GM12878 (cell line): ENCODE measurements at regions not wholly inside any gene's neighbourhood (a gene's known extent, or its start where the extent isn't known, plus 50 kb on each side); places are given as distances from the start of the nearest gene placed in this dataset.

ENCODE experiments used
- ATAC-seq: fragments of 200-7000 bp; cut with Tn5 transposase; 3 replicates; pipeline ENCODE4 v1.9.1; 2020; ENCODE audit warnings: mild to moderate bottlenecking, moderate library complexity
- BruUV-seq: library from RNA; stranded (reverse); fragments of 400-500 nt; replicated peaks from 2 replicates; lab custom pipeline; 2021; lab: Mats Ljungman, UMichigan
- CTCF ChIA-PET: fragments of 300-600 bp; sonication (Branson Sonifier 250); formaldehyde crosslinking; extraction: SDS; loops from one replicate; lab custom pipeline; 2021; ENCODE audit warnings: inconsistent platforms; lab: Yijun Ruan, JAX
- POLR2A ChIA-PET: fragments of 350-600 bp; formaldehyde crosslinking; extraction: SDS; loops from one replicate; lab custom pipeline; 2021; ENCODE audit warnings: inconsistent platforms; lab: Charles Lee
- RAD21 ChIA-PET: fragments of 300-600 bp; sonication (Branson Sonifier 250); formaldehyde crosslinking; loops from one replicate; lab custom pipeline; 2023; ENCODE audit warnings: antibody characterized with exemption; ENCODE audit not compliant: unreplicated experiment; lab: Charles Lee
- SMC1A ChIA-PET: fragments of 300-600 bp; sonication (Branson Sonifier 250); formaldehyde crosslinking; loops from one replicate; lab custom pipeline; 2023; ENCODE audit not compliant: unreplicated experiment, uncharacterized antibody; lab: Charles Lee
- DNase-seq: peaks from one replicate; pipeline ENCODE4 v3.0.0-alpha.2; 2011; ENCODE audit warnings: low read depth, low spot score
- FAIRE-seq: peaks from 3 replicates; lab custom pipeline; 2011; peaks lifted over from hg19 to GRCh38; lab: Jason Lieb, UNC
- H2AFZ ChIP-seq: 2 replicates; pipeline ENCODE4 v1.6.0; 2011; ENCODE audit warnings: low read depth, low read length, control low read depth; ENCODE audit not compliant: control insufficient read depth
- H3K27ac ChIP-seq: 2 replicates; pipeline ENCODE4 v1.5.1; 2011; ENCODE audit warnings: control low read depth; ENCODE audit not compliant: control insufficient read depth, insufficient read depth
- H3K27me3 ChIP-seq, 2 experiments: replicated peaks in 1 of 2; 2 replicates each; pipeline versions ENCODE4 v1.6.0 to v1.6.1; 2011; ENCODE audit warnings: low read length in 1 of 2; ENCODE audit not compliant: control insufficient read depth in 2 of 2, insufficient read depth in 2 of 2
- H3K36me3 ChIP-seq, 2 experiments: 2 replicates each; pipeline ENCODE4 v1.5.1; 2011; ENCODE audit warnings: low read length in 1 of 2; ENCODE audit not compliant: control insufficient read depth in 2 of 2, insufficient read depth in 2 of 2
- H3K4me1 ChIP-seq: 2 replicates; pipeline ENCODE4 v1.6.1; 2011; ENCODE audit warnings: mild to moderate bottlenecking, low read length, moderate library complexity, mixed read lengths; ENCODE audit not compliant: control insufficient read depth, insufficient read depth
- H3K4me2 ChIP-seq: 2 replicates; pipeline ENCODE4 v1.6.0; 2011; ENCODE audit warnings: control low read depth; ENCODE audit not compliant: control insufficient read depth, insufficient read depth
- H3K4me3 ChIP-seq: fragments of 200-600 bp; sonication (generic); 2 replicates; pipeline ENCODE4 v1.5.1; 2016
- H3K79me2 ChIP-seq: 2 replicates; pipeline ENCODE4 v1.6.0; 2011; ENCODE audit warnings: low read length; ENCODE audit not compliant: control insufficient read depth, insufficient read depth
- H3K9ac ChIP-seq: 2 replicates; pipeline ENCODE4 v1.8.0; 2011; ENCODE audit warnings: low read length, control low read depth, mixed read lengths; ENCODE audit not compliant: control insufficient read depth, insufficient read depth
- H3K9me3 ChIP-seq: replicated peaks from 3 replicates; pipeline ENCODE4 v1.5.1; 2011; ENCODE audit warnings: mild to moderate bottlenecking, low read length; ENCODE audit not compliant: control insufficient read depth, insufficient read depth
- H4K20me1 ChIP-seq: 2 replicates; pipeline ENCODE4 v1.6.0; 2011; ENCODE audit not compliant: control insufficient read depth, insufficient read depth
- ATF2 ChIP-seq: IDR thresholded peaks from 2 replicates; pipeline ENCODE4 v1.6.1; 2012; ENCODE audit warnings: low read length, inconsistent platforms
- BCLAF1 ChIP-seq: fragments of 450-650 bp; IDR thresholded peaks from 2 replicates; pipeline ENCODE4 v1.6.1; 2017; ENCODE audit warnings: antibody characterized with exemption, mild to moderate bottlenecking, moderate library complexity
- CHD2 ChIP-seq: IDR thresholded peaks from 2 replicates; pipeline ENCODE4 v1.6.1; 2011; ENCODE audit warnings: low read depth, low read length, improper control_type of control experiment, borderline replicate concordance
- EP300 ChIP-seq, 2 experiments: fragments of 150-350 bp in 1 of 2; IDR thresholded peaks; 2 replicates each; pipeline ENCODE4 v1.6.1; 2011 to 2012; ENCODE audit warnings: low read depth in 2 of 2, low read length in 2 of 2, borderline replicate concordance in 1 of 2, improper control_type of control experiment in 1 of 2, inconsistent platforms in 1 of 2; ENCODE audit not compliant: control insufficient read depth in 1 of 2
- HDAC2 ChIP-seq: fragments of 200-600 bp; sonication (generic); IDR thresholded peaks from 2 replicates; pipeline ENCODE4 v1.6.1; 2017
- MEF2A ChIP-seq: IDR thresholded peaks from 2 replicates; pipeline ENCODE4 v1.6.1; 2011; ENCODE audit warnings: low read depth, mild to moderate bottlenecking, low read length, moderate library complexity; ENCODE audit not compliant: insufficient read depth
- NFYB ChIP-seq: IDR thresholded peaks from 2 replicates; pipeline ENCODE4 v1.6.1; 2011; ENCODE audit warnings: low read depth, mild to moderate bottlenecking, low read length, improper control_type of control experiment, moderate library complexity; ENCODE audit not compliant: insufficient read depth
- PAX8 ChIP-seq: fragments of 450-650 bp; IDR thresholded peaks from 2 replicates; pipeline ENCODE4 v1.6.1; 2017; ENCODE audit warnings: mild to moderate bottlenecking, moderate library complexity
- WGBS: methylation state at CpG from one replicate; pipeline ENCODE4 v1.1.6; 2016; ENCODE audit warnings: low lambda C conversion rate; ENCODE audit not compliant: insufficient replicate concordance, insufficient coverage; ENCODE audit errors: missing lambda C conversion rate; 5-methylcytosine and 5-hydroxymethylcytosine counted together
- in situ Hi-C: fragments of 300-500 bp; cut with MboI; formaldehyde crosslinking; loops from 9 replicates; pipeline ENCODE4 v1.14.3; 2018; ENCODE audit warnings: mixed read lengths
- intact Hi-C: fragments of 100-400 bp; cut with micrococcal nuclease; formaldehyde crosslinking; loops from one replicate; pipeline ENCODE4 v1.14.2; 2022; ENCODE audit not compliant: unreplicated experiment

GRCh38 chr1:208799186-208799585 is 555.0 kb upstream of the PLXNA2 start (continued):
- TF ChIP-seq BCLAF1 (no peak), CHD2 (no peak), MEF2A (no peak), EP300 (IDR thresholded peaks at IDR 0.05; ENCODE audit: borderline replicate concordance in 1 of 2, control insufficient read depth in 1 of 2, low read depth in 2 of 2, low read length in 2 of 2) (no peak)

GRCh38 chr1:208803011-208803811 is 559.0 kb upstream of the PLXNA2 start:
- H3K9me3 ChIP-seq = no peaks in the 10 kb centered on the region
- H3K27ac ChIP-seq = no peak overlapping the region
- intact Hi-C loops = no loop called here
- no peaks in the 10 kb centered on the region for H3K36me3 ChIP-seq
- FAIRE-seq (no peak), ATAC-seq (no peak), DNase-seq (no peak)
- no peaks in the 10 kb centered on the region for H3K27me3 ChIP-seq
- H3K9ac ChIP-seq = no peak overlapping the region
- no TSS peak for BruUV-seq
- ChIA-PET RAD21 (no interaction called here), CTCF (no interaction called here), POLR2A (no interaction called here), SMC1A (no interaction called here)
- H3K79me2 ChIP-seq = no peaks in the 10 kb centered on the region
- no peak overlapping the region for H2AFZ ChIP-seq
- in situ Hi-C loops = no loop called here
- WGBS = 5% methylated on average over 9 of the region's 9 CpGs
- no peaks in the 10 kb centered on the region for H3K4me1 ChIP-seq
- no peak overlapping the region for H3K4me3 ChIP-seq
- no peaks in the 10 kb centered on the region for H4K20me1 ChIP-seq
- H3K4me2 ChIP-seq = no peak overlapping the region
- TF ChIP-seq PAX8 (no peak), HDAC2 (no peak), NFYB (no peak), ATF2 (no peak)
